ENCODE measurements at regions not wholly inside any gene's neighbourhood (a gene's known extent, or its start where the extent isn't known, plus 50 kb on each side); places are given as distances from the start of the nearest gene placed in this dataset.

DNA sequence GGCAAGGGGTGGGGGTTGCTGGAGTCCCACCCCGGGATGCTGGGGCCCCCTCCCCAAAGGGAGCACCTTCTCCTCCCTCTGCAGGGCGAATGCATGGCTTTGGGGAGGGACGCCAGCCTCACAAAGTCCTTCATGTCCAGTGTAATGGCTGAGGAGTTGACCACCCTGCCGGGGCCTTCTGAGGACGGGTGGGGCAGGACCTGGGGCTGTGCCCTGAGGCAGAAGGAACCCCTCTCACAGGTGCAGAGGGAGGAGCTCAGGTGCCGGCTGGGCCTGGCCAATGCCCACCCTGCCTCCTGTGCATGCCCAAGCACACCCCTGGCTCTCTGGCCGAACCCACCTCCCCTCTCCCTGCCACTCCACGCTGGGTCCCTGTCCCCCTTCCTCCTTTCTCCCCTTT lies 64.3 kb upstream of the RNU6ATAC start:
- TF ChIP-seq, protein P1, sequence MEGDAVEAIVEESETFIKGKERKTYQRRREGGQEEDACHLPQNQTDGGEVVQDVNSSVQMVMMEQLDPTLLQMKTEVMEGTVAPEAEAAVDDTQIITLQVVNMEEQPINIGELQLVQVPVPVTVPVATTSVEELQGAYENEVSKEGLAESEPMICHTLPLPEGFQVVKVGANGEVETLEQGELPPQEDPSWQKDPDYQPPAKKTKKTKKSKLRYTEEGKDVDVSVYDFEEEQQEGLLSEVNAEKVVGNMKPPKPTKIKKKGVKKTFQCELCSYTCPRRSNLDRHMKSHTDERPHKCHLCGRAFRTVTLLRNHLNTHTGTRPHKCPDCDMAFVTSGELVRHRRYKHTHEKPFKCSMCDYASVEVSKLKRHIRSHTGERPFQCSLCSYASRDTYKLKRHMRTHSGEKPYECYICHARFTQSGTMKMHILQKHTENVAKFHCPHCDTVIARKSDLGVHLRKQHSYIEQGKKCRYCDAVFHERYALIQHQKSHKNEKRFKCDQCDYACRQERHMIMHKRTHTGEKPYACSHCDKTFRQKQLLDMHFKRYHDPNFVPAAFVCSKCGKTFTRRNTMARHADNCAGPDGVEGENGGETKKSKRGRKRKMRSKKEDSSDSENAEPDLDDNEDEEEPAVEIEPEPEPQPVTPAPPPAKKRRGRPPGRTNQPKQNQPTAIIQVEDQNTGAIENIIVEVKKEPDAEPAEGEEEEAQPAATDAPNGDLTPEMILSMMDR (conservative IDR thresholded peaks at IDR 0.05), result no peak
- Mint-ChIP-seq H3K4me3 (no peak overlapping the region), H3K36me3 (ENCODE audit: low read depth) (no peaks in the 10 kb centered on the region), H3K27me3 (ENCODE audit: low read depth) (peaks cover 3% of the 10 kb centered on the region), H3K4me1 (peaks cover 19% of the 10 kb centered on the region), H3K9me3 (no peaks in the 10 kb centered on the region), H3K27ac (ENCODE audit: unreplicated experiment) (no peak overlapping the region)
- no peak for DNase-seq (ENCODE audit: low read depth, low spot score)

DNA sequence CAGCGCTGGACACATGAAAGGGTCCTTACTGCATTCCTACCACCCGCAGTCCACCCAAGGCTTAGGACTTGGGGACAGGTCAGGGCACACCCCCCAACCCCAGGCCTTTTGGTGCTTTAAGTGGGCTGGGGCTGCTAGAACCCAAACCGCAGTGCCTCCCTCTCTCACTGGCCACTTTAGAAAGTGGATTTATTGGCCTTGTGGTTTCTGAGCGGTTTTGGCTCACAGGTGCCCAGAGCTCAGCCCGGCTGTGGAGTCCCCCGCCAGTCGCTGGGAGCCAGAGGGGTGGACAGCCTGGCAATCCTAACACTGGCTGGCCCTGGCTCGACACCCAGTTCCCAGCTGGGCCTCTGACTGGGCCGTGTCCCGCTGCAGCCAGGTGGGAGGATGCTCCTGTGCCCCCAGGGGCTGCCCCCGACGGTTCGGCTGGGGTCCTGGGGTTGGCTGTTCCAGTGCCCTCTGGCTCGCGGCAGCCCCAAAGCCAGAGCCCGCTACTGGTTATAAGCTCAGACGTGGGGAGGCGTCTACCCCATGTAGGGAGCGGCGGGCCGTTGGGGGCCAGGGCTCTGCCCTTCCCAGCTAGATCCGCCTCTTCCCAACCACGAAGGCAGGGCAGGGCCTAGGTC lies 65.2 kb upstream of the RNU6ATAC start:
- Mint-ChIP-seq H3K36me3 (ENCODE audit: low read depth) (no peaks in the 10 kb centered on the region), H3K4me3 (no peak overlapping the region), H3K27me3 (ENCODE audit: low read depth) (peaks cover 3% of the 10 kb centered on the region), H3K9me3 (no peaks in the 10 kb centered on the region), H3K4me1 (peaks cover 14% of the 10 kb centered on the region), H3K27ac (ENCODE audit: unreplicated experiment) (no peak overlapping the region)
- no peak for DNase-seq (ENCODE audit: low read depth, low spot score)
- TF ChIP-seq, protein P1 (conservative IDR thresholded peaks at IDR 0.05), result no peak

DNA sequence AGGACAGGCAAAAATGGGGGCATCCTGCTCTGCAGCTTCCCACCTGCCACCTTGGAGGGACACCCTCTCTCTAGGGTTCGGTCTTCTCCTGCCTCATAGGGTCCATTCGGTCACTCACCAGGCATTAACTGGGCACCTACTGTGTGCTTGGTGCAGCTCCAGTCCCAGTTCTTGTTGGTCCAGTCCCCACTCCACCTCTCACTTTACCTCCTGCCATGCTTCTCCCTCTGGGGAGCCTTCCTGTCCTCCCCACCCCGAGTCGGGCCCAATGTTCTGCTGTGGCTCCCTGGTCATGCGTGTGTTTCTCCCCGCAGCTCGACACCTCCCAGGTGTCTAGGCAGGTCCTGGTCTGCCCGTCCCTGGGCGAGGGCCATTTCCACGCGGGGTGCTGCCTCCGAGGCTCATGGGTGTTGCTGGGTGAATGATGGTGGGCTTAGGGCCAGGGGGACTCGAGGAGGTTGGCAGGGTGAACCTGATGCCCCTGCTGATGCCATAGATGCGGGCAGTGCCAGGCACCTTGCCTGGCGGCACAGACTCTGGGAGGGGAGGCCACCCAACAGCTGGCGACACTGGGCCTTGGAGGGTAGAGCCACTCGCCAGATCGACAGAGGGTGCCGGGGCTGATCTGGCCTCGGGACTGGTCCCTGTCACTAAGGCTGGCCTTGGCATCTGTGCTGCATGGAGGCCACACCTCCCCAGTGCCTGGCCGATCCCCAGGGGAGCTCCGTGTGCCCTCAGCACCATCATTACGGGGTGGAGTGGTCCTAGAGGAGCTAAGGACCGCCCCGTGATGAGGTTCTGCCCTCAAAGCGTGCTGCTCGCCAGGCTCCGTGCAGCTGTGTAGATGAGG lies 66.0 kb upstream of the RNU6ATAC start:
- Mint-ChIP-seq H3K27ac (ENCODE audit: unreplicated experiment) (no peak overlapping the region), H3K9me3 (no peaks in the 10 kb centered on the region), H3K27me3 (ENCODE audit: low read depth) (peaks cover 3% of the 10 kb centered on the region), H3K36me3 (ENCODE audit: low read depth) (no peaks in the 10 kb centered on the region), H3K4me1 (peaks cover 13% of the 10 kb centered on the region), H3K4me3 (no peak overlapping the region)
- TF ChIP-seq, protein P1 (conservative IDR thresholded peaks at IDR 0.05), result no peak
- DNase-seq (ENCODE audit: low read depth, low spot score), result no peak

DNA sequence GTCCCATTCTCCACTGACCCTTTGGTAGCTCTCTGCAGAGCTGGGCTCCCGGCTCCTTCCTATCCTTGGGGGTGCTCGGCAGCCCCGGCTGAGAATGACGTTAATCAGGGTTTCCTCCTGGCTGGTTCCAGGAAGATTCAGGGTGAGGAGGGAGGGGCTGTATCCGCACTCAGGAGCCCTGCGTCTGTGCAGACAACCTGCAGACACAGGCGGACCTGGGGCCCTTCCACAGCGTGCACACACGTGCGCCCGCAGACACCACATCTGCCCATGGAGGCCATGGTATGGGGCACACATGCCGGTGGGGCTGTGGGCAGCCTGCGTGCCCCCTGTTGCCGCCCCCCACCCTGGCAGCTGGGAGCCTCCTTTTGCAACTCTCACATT lies 66.6 kb upstream of the RNU6ATAC start:
- H3K4me3 Mint-ChIP-seq, result no peak overlapping the region

DNA sequence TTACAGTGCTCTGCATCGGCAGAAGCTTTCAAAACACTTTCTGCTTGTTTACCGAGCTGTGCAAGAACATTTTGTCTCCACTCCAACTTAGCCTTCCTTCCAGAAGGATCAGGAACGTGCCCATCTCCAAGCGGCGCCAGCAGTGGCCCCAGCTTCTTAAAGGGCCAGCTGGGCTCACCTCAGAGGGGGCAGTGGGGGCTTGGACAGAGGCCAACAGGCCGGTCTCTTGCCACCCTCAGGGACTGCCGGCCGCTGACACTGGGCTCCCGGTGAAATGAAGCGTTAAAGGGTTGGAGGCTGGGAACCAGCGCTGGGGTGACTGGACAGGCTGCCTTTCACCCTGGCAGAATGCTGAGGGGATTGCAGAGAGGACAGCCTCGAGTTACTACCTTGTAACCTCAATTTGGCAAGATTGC lies 67.0 kb upstream of the RNU6ATAC start:
- H3K4me1 Mint-ChIP-seq, result peaks cover 12% of the 10 kb centered on the region
- H3K36me3 Mint-ChIP-seq (ENCODE audit: low read depth), result no peaks in the 10 kb centered on the region
- TF ChIP-seq, protein P1 (conservative IDR thresholded peaks at IDR 0.05), result no peak
- H3K27ac Mint-ChIP-seq (ENCODE audit: unreplicated experiment), result no peak overlapping the region
- no peak overlapping the region for H3K4me3 Mint-ChIP-seq
- DNase-seq (ENCODE audit: low read depth, low spot score), result no peak
- H3K9me3 Mint-ChIP-seq, result no peaks in the 10 kb centered on the region
- peaks cover 3% of the 10 kb centered on the region for H3K27me3 Mint-ChIP-seq (ENCODE audit: low read depth)

More for the DNA sequence above, 66.6 kb upstream of the RNU6ATAC start:
- no peaks in the 10 kb centered on the region for H3K36me3 Mint-ChIP-seq (ENCODE audit: low read depth)
- H3K9me3 Mint-ChIP-seq, result no peaks in the 10 kb centered on the region
- H3K27me3 Mint-ChIP-seq (ENCODE audit: low read depth), result peaks cover 3% of the 10 kb centered on the region
- no peak for DNase-seq (ENCODE audit: low read depth, low spot score)
- H3K4me1 Mint-ChIP-seq, result peaks cover 10% of the 10 kb centered on the region
- TF ChIP-seq, protein P1 (conservative IDR thresholded peaks at IDR 0.05), result no peak
- no peak overlapping the region for H3K27ac Mint-ChIP-seq (ENCODE audit: unreplicated experiment)

All from neural crest cell (in vitro differentiated cells).